ENCODE measurements at regions not wholly inside any gene's neighbourhood (a gene's known extent, or its start where the extent isn't known, plus 50 kb on each side); places are given as distances from the start of the nearest gene placed in this dataset.

DNA sequence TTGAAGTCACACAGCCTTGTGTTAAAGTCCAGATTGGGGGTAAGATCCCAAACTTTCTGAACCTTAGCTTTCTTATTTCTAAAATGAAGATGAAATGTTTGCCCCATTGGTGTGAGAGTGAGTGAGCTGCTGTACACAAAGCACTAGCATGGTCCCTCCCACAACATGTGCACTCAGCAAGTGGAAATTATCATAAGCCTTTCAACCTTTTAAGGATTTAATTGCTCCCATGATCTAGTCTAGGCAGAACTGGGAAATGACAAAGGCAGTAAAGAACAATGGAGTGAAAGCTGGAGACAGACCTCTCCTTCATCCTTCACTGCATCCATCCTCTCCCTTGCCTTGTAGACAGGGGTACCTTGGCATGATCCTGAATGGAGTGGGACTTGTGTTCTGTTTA lies 76.0 kb upstream of the GPR12 start (continued):
- TF ChIP-seq CBX8 (IDR thresholded peaks at IDR 0.05; ENCODE audit: borderline replicate concordance, low read depth, low read length) (no peak), POLR2A (IDR thresholded peaks at IDR 0.05; ENCODE audit: control extremely low read depth in 1 of 2, low read depth in 2 of 2, low read length in 2 of 2) (no peak), TBP (IDR thresholded peaks at IDR 0.05; ENCODE audit: low read depth, low read length) (no peak), TEAD4 (IDR thresholded peaks at IDR 0.05; ENCODE audit: low read depth, low read length) (no peak), JUND (IDR thresholded peaks at IDR 0.05; ENCODE audit: low read length) (no peak)

Data from H1 (cell line).